Kidney (tissue), 13 donors: ENCODE measurements at regions not wholly inside any gene's neighbourhood (a gene's known extent, or its start where the extent isn't known, plus 50 kb on each side); places are given as distances from the start of the nearest gene placed in this dataset.

Experiments
- DNase-seq, 5 donors: peaks; one replicate each; pipeline ENCODE4 v3.0.0-alpha.2; 2013 to 2020
- FAIRE-seq: peaks from 2 replicates; lab custom pipeline; 2012; peaks lifted over from hg19 to GRCh38; lab: Jason Lieb, UNC
- H3K27ac ChIP-seq, 2 donors: one replicate each; pipeline ENCODE4 v1.7.0; 2013; ENCODE audit warnings: low read depth in 2 of 2, low read length in 2 of 2, inconsistent platforms in 1 of 2
- H3K27me3 ChIP-seq: one replicate; pipeline ENCODE4 v1.7.1; 2013; ENCODE audit warnings: low read length, inconsistent platforms; ENCODE audit not compliant: control insufficient read depth, insufficient read depth
- H3K36me3 ChIP-seq, 3 donors: one replicate each; pipeline versions ENCODE4 v1.7.0 to v1.7.1; 2013; ENCODE audit warnings: low read length in 3 of 3, control low read depth in 1 of 3, inconsistent platforms in 1 of 3; ENCODE audit not compliant: insufficient read depth in 3 of 3, control insufficient read depth in 2 of 3
- H3K4me1 ChIP-seq, 3 donors: one replicate each; pipeline versions ENCODE4 v1.7.0 to v1.7.1; 2013; ENCODE audit warnings: low read length in 3 of 3, inconsistent platforms in 1 of 3, low read depth in 1 of 3; ENCODE audit not compliant: control insufficient read depth in 2 of 3, insufficient read depth in 2 of 3
- H3K4me3 ChIP-seq, 3 donors: one replicate each; pipeline versions ENCODE4 v1.7.0 to v1.8.1; 2013; ENCODE audit warnings: low read length in 3 of 3, control low read depth in 1 of 3, inconsistent platforms in 1 of 3
- H3K9ac ChIP-seq, 3 donors: one replicate each; pipeline versions ENCODE4 v1.7.0 to v1.7.1; 2013; ENCODE audit warnings: low read length in 3 of 3, control low read depth in 1 of 3, inconsistent platforms in 1 of 3
- H3K9me3 ChIP-seq, 3 donors: one replicate each; pipeline versions ENCODE4 v1.7.0 to v1.7.1; 2013; ENCODE audit warnings: low read length in 3 of 3, control low read depth in 1 of 3, inconsistent platforms in 1 of 3; ENCODE audit not compliant: control insufficient read depth in 2 of 3, insufficient read depth in 1 of 3
- intact Hi-C: fragments of 100-400 bp; cut with DNase I; formaldehyde crosslinking; loops from one replicate; pipeline ENCODE4 v1.11.1; 2022
- TF ChIP-seq, protein P1 (sequence below): IDR thresholded peaks from 3 replicates; pipeline ENCODE4 v1.5.1; 2012; ENCODE audit warnings: mild to moderate bottlenecking, moderate library complexity, borderline replicate concordance; ENCODE audit not compliant: insufficient read depth; ENCODE audit errors: extremely low read depth
- donor health status: control.
- donor health status: control.
- donor health status: control.
- donor health status: control.
- donor health status: control.
- donor health status: DM: yes; HTN: yes; CAD: no.
- donor health status: Normal renal cell carcinoma (clear cell type).

DNA sequence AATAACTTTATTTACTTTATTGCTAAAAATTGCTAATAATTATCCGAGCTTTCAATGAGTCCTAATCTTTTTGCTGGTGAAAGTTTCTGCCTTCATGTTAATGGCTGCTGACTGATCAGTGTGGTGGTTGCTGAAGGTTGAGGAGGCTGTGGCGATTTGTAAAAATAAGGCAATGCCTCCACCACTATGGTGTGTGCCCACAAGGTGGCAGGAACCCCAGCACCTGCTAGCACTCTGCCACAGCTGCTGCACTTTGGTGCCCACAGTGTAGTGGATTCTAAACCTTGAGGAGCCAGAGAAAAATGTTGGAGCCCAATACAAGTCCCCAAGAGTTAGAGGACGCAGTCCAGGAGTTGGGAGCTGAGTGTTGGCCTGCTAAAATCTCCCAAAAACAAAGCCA is 1237.1 kb downstream of the PCDH19 start:
- intact Hi-C loops, result no loop called here
- H3K9me3 ChIP-seq, result no peaks in the 10 kb centered on the region
- DNase-seq (no peak), FAIRE-seq (no peak)
- H3K9ac ChIP-seq, result no peak overlapping the region
- TF ChIP-seq, protein P1, sequence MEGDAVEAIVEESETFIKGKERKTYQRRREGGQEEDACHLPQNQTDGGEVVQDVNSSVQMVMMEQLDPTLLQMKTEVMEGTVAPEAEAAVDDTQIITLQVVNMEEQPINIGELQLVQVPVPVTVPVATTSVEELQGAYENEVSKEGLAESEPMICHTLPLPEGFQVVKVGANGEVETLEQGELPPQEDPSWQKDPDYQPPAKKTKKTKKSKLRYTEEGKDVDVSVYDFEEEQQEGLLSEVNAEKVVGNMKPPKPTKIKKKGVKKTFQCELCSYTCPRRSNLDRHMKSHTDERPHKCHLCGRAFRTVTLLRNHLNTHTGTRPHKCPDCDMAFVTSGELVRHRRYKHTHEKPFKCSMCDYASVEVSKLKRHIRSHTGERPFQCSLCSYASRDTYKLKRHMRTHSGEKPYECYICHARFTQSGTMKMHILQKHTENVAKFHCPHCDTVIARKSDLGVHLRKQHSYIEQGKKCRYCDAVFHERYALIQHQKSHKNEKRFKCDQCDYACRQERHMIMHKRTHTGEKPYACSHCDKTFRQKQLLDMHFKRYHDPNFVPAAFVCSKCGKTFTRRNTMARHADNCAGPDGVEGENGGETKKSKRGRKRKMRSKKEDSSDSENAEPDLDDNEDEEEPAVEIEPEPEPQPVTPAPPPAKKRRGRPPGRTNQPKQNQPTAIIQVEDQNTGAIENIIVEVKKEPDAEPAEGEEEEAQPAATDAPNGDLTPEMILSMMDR, result no peak
- no peaks in the 10 kb centered on the region for H3K4me1 ChIP-seq
- H3K4me3 ChIP-seq, result no peak overlapping the region
- H3K27me3 ChIP-seq, result no peaks in the 10 kb centered on the region
- no peak overlapping the region for H3K27ac ChIP-seq
- no peaks in the 10 kb centered on the region for H3K36me3 ChIP-seq

DNA sequence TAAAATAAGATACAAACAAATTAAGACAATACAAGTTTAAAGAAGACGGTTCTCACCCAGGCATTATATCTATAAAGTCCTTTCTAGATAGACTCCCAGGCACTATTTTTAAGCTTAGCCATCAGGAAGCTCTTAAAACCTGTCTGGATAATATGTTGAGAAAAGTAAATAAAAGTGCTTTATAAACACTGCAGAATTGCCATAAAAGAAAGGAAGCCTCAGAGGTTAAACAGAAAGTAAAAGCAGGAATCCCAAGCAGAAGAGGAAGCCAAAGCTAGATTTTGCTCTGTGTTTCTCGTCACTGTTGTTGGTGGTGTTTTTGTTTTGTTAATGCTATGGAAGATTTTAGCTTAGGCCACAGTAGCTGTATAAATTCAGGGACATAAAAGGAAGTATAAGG is 1267.3 kb downstream of the PCDH19 start:
- H3K9ac ChIP-seq, result no peak overlapping the region
- no peaks in the 10 kb centered on the region for H3K36me3 ChIP-seq
- H3K9me3 ChIP-seq, result no peaks in the 10 kb centered on the region
- H3K4me3 ChIP-seq, result no peak overlapping the region
- no peaks in the 10 kb centered on the region for H3K27me3 ChIP-seq
- H3K4me1 ChIP-seq, result no peaks in the 10 kb centered on the region
- no peak overlapping the region for H3K27ac ChIP-seq
- TF ChIP-seq, protein P1, result no peak
- intact Hi-C loops, result no loop called here
- DNase-seq, result no peak
- no peak for FAIRE-seq

DNA sequence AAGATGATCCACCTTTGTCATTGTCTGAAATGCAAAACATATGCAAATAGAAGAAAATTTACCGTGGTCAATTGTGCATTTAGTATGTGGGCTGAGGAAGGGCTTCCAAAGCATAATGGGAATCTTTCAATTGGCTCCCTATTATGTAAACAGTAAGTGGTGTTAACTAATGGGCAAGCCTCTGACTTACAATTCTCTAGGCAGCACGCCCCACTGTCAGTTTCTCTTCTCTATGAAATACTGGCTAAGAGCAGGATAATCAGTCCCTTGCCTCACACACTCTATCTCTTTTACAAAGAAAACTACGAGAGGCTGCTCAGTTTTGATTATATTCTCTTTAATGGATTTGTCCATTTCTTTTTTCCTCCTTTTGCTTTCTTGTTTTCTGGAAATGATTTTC is 1272.6 kb downstream of the PCDH19 start:
- H3K4me3 ChIP-seq, result no peak overlapping the region
- H3K9me3 ChIP-seq, result no peaks in the 10 kb centered on the region
- H3K27ac ChIP-seq, result no peak overlapping the region
- FAIRE-seq (no peak), DNase-seq (no peak)
- no peaks in the 10 kb centered on the region for H3K36me3 ChIP-seq
- no peak overlapping the region for H3K9ac ChIP-seq
- H3K4me1 ChIP-seq, result no peaks in the 10 kb centered on the region
- TF ChIP-seq, protein P1, result no peak
- peaks cover under 1% of the 10 kb centered on the region for H3K27me3 ChIP-seq
- intact Hi-C loops, result no loop called here

DNA sequence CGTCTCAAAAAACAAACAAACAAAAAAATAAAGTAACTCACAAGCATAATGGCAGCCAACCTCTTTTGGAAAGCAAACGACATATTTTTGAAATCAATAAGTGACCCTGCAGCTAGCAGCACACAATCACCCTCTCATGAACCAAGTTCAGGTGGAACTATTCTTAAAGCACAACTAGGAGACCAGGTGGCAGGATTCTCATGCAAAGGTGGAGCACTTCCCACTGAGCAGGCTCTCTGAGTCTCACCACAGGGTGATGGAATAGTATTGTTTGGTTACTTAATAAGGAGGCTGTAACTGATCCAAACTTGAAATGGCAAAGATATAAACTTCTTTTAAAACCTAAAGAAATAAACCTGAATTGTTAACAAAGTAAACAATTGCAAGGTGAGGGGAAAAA is 1293.1 kb downstream of the PCDH19 start:
- H3K4me3 ChIP-seq, result no peak overlapping the region
- no peaks in the 10 kb centered on the region for H3K4me1 ChIP-seq
- no peak for FAIRE-seq
- no peak for DNase-seq
- no peaks in the 10 kb centered on the region for H3K36me3 ChIP-seq
- H3K27me3 ChIP-seq, result no peaks in the 10 kb centered on the region
- no peak overlapping the region for H3K9ac ChIP-seq
- H3K9me3 ChIP-seq, result no peaks in the 10 kb centered on the region
- H3K27ac ChIP-seq, result no peak overlapping the region
- TF ChIP-seq, protein P1, result no peak
- intact Hi-C loops, result no loop called here
